GM12878 (cell line): ENCODE measurements at regions not wholly inside any gene's neighbourhood (a gene's known extent, or its start where the extent isn't known, plus 50 kb on each side); places are given as distances from the start of the nearest gene placed in this dataset.
"Not testable (repeated sequence)": the region's sequence is repeated elsewhere in the genome, so short reads cannot be mapped to it uniquely, and the experiment has no call there.

ENCODE experiments used
- ATAC-seq: fragments of 200-7000 bp; cut with Tn5 transposase; 3 replicates; pipeline ENCODE4 v1.9.1; 2020; ENCODE audit warnings: mild to moderate bottlenecking, moderate library complexity
- BruUV-seq: library from RNA; stranded (reverse); fragments of 400-500 nt; replicated peaks from 2 replicates; lab custom pipeline; 2021; lab: Mats Ljungman, UMichigan
- CTCF ChIA-PET: fragments of 300-600 bp; sonication (Branson Sonifier 250); formaldehyde crosslinking; extraction: SDS; loops from one replicate; lab custom pipeline; 2021; ENCODE audit warnings: inconsistent platforms; lab: Yijun Ruan, JAX
- POLR2A ChIA-PET: fragments of 350-600 bp; formaldehyde crosslinking; extraction: SDS; loops from one replicate; lab custom pipeline; 2021; ENCODE audit warnings: inconsistent platforms; lab: Charles Lee
- RAD21 ChIA-PET: fragments of 300-600 bp; sonication (Branson Sonifier 250); formaldehyde crosslinking; loops from one replicate; lab custom pipeline; 2023; ENCODE audit warnings: antibody characterized with exemption; ENCODE audit not compliant: unreplicated experiment; lab: Charles Lee
- SMC1A ChIA-PET: fragments of 300-600 bp; sonication (Branson Sonifier 250); formaldehyde crosslinking; loops from one replicate; lab custom pipeline; 2023; ENCODE audit not compliant: unreplicated experiment, uncharacterized antibody; lab: Charles Lee
- DNase-seq: peaks from one replicate; pipeline ENCODE4 v3.0.0-alpha.2; 2011; ENCODE audit warnings: low read depth, low spot score
- FAIRE-seq: peaks from 3 replicates; lab custom pipeline; 2011; peaks lifted over from hg19 to GRCh38; lab: Jason Lieb, UNC
- H2AFZ ChIP-seq: 2 replicates; pipeline ENCODE4 v1.6.0; 2011; ENCODE audit warnings: low read depth, low read length, control low read depth; ENCODE audit not compliant: control insufficient read depth
- H3K27ac ChIP-seq: 2 replicates; pipeline ENCODE4 v1.5.1; 2011; ENCODE audit warnings: control low read depth; ENCODE audit not compliant: control insufficient read depth, insufficient read depth
- H3K27me3 ChIP-seq, 2 experiments: replicated peaks in 1 of 2; 2 replicates each; pipeline versions ENCODE4 v1.6.0 to v1.6.1; 2011; ENCODE audit warnings: low read length in 1 of 2; ENCODE audit not compliant: control insufficient read depth in 2 of 2, insufficient read depth in 2 of 2
- H3K36me3 ChIP-seq, 2 experiments: 2 replicates each; pipeline ENCODE4 v1.5.1; 2011; ENCODE audit warnings: low read length in 1 of 2; ENCODE audit not compliant: control insufficient read depth in 2 of 2, insufficient read depth in 2 of 2
- H3K4me1 ChIP-seq: 2 replicates; pipeline ENCODE4 v1.6.1; 2011; ENCODE audit warnings: mild to moderate bottlenecking, low read length, moderate library complexity, mixed read lengths; ENCODE audit not compliant: control insufficient read depth, insufficient read depth
- H3K4me2 ChIP-seq: 2 replicates; pipeline ENCODE4 v1.6.0; 2011; ENCODE audit warnings: control low read depth; ENCODE audit not compliant: control insufficient read depth, insufficient read depth
- H3K4me3 ChIP-seq: fragments of 200-600 bp; sonication (generic); 2 replicates; pipeline ENCODE4 v1.5.1; 2016
- H3K79me2 ChIP-seq: 2 replicates; pipeline ENCODE4 v1.6.0; 2011; ENCODE audit warnings: low read length; ENCODE audit not compliant: control insufficient read depth, insufficient read depth
- H3K9ac ChIP-seq: 2 replicates; pipeline ENCODE4 v1.8.0; 2011; ENCODE audit warnings: low read length, control low read depth, mixed read lengths; ENCODE audit not compliant: control insufficient read depth, insufficient read depth
- H3K9me3 ChIP-seq: replicated peaks from 3 replicates; pipeline ENCODE4 v1.5.1; 2011; ENCODE audit warnings: mild to moderate bottlenecking, low read length; ENCODE audit not compliant: control insufficient read depth, insufficient read depth
- H4K20me1 ChIP-seq: 2 replicates; pipeline ENCODE4 v1.6.0; 2011; ENCODE audit not compliant: control insufficient read depth, insufficient read depth
- ATF7 ChIP-seq: fragments of 450-650 bp; IDR thresholded peaks from 2 replicates; pipeline ENCODE4 v1.6.1; 2016; ENCODE audit warnings: low read depth, mild to moderate bottlenecking
- IRF5 ChIP-seq: fragments of 450-650 bp; IDR thresholded peaks from 2 replicates; pipeline ENCODE4 v1.6.1; 2017; ENCODE audit warnings: borderline replicate concordance
- JUND ChIP-seq: IDR thresholded peaks from 2 replicates; pipeline ENCODE4 v1.6.1; 2012; ENCODE audit warnings: low read depth, mild to moderate bottlenecking, low read length, improper control_type of control experiment, moderate library complexity
- KLF5 ChIP-seq: fragments of 450-650 bp; IDR thresholded peaks from 2 replicates; pipeline ENCODE4 v1.6.1; 2014; ENCODE audit warnings: mild to moderate bottlenecking; ENCODE audit not compliant: partially characterized antibody
- NFYB ChIP-seq: IDR thresholded peaks from 2 replicates; pipeline ENCODE4 v1.6.1; 2011; ENCODE audit warnings: low read depth, mild to moderate bottlenecking, low read length, improper control_type of control experiment, moderate library complexity; ENCODE audit not compliant: insufficient read depth
- NR2C1 ChIP-seq: fragments of 450-650 bp; IDR thresholded peaks from 2 replicates; pipeline ENCODE4 v1.6.1; 2017; ENCODE audit warnings: antibody characterized with exemption, mild to moderate bottlenecking, moderate library complexity
- YBX1 ChIP-seq: fragments of 450-650 bp; IDR thresholded peaks from 2 replicates; pipeline ENCODE4 v1.6.1; 2016; ENCODE audit warnings: antibody characterized with exemption
- WGBS: methylation state at CpG from one replicate; pipeline ENCODE4 v1.1.6; 2016; ENCODE audit warnings: low lambda C conversion rate; ENCODE audit not compliant: insufficient replicate concordance, insufficient coverage; ENCODE audit errors: missing lambda C conversion rate; 5-methylcytosine and 5-hydroxymethylcytosine counted together
- in situ Hi-C: fragments of 300-500 bp; cut with MboI; formaldehyde crosslinking; loops from 9 replicates; pipeline ENCODE4 v1.14.3; 2018; ENCODE audit warnings: mixed read lengths
- intact Hi-C: fragments of 100-400 bp; cut with micrococcal nuclease; formaldehyde crosslinking; loops from one replicate; pipeline ENCODE4 v1.14.2; 2022; ENCODE audit not compliant: unreplicated experiment

GRCh38 chr15:95076678-95076990 is 845.3 kb downstream of the MCTP2 start:
- FAIRE-seq (no peak), DNase-seq (no peak), ATAC-seq (no peak)
- Histone ChIP-seq H3K36me3 (no peaks in the 10 kb centered on the region), H3K9me3 (no peaks in the 10 kb centered on the region), H3K27me3 (no peaks in the 10 kb centered on the region), H4K20me1 (no peaks in the 10 kb centered on the region), H3K9ac (no peak overlapping the region), H3K79me2 (no peaks in the 10 kb centered on the region), H3K4me3 (no peak overlapping the region), H3K4me2 (no peak overlapping the region), H3K27ac (no peak overlapping the region), H2AFZ (no peak overlapping the region), H3K4me1 (no peaks in the 10 kb centered on the region)
- intact Hi-C loops, result no loop called here
- TF ChIP-seq YBX1 (no peak), NR2C1 (no peak), NFYB (no peak), KLF5 (no peak)
- POLR2A ChIA-PET, result no interaction called here
- in situ Hi-C loops, result no loop called here
- SMC1A ChIA-PET, result no interaction called here
- CTCF ChIA-PET, result no interaction called here
- no TSS peak for BruUV-seq
- RAD21 ChIA-PET, result no interaction called here

GRCh38 chr15:95078003-95078402 is 846.6 kb downstream of the MCTP2 start:
- no peak overlapping the region for H3K9ac ChIP-seq
- ChIA-PET POLR2A (no interaction called here), RAD21 (no interaction called here), SMC1A (no interaction called here), CTCF (no interaction called here)
- no peak overlapping the region for H2AFZ ChIP-seq
- DNase-seq (no peak), ATAC-seq (no peak), FAIRE-seq (no peak)
- no peaks in the 10 kb centered on the region for H3K4me1 ChIP-seq
- in situ Hi-C loops (no loop called here), intact Hi-C loops (no loop called here)
- no peak for TF ChIP-seq IRF5
- no peak for TF ChIP-seq ATF7
- TF ChIP-seq JUND, result no peak
- H3K27me3 ChIP-seq, result no peaks in the 10 kb centered on the region
- no peak overlapping the region for H3K27ac ChIP-seq
- no peaks in the 10 kb centered on the region for H3K9me3 ChIP-seq
- BruUV-seq, result no TSS peak
- no peak overlapping the region for H3K4me2 ChIP-seq
- H3K4me3 ChIP-seq, result no peak overlapping the region
- no peaks in the 10 kb centered on the region for H4K20me1 ChIP-seq
- no peaks in the 10 kb centered on the region for H3K36me3 ChIP-seq
- no peaks in the 10 kb centered on the region for H3K79me2 ChIP-seq
- WGBS, result 48% methylated on average over 2 of the region's 2 CpGs

- not testable (repeated sequence) for H3K4me2 ChIP-seq
Observed at GRCh38 chr15:95080228-95080627, 848.9 kb downstream of the MCTP2 start.

More at GRCh38 chr15:95080228-95080627, 848.9 kb downstream of the MCTP2 start:
- H4K20me1 ChIP-seq, H3K27ac ChIP-seq, H3K36me3 ChIP-seq, CTCF ChIA-PET, ATAC-seq, H3K27me3 ChIP-seq, H3K79me2 ChIP-seq, RAD21 ChIA-PET, H3K4me1 ChIP-seq, POLR2A ChIA-PET, intact Hi-C loops, DNase-seq, H3K9ac ChIP-seq, FAIRE-seq, BruUV-seq, H3K4me3 ChIP-seq, H3K9me3 ChIP-seq, in situ Hi-C loops, H2AFZ ChIP-seq: not testable (repeated sequence)
- WGBS, result 0% methylated on average over 1 of the region's 1 CpG
- SMC1A ChIA-PET, result interaction anchor here (0.6 kb wide), 1 partner anchor 663 kb away, joined by 3 read pairs; no protein-coding TSS in a partner anchor
